Neutrophil (primary cell): ENCODE measurements at regions not wholly inside any gene's neighbourhood (a gene's known extent, or its start where the extent isn't known, plus 50 kb on each side); places are given as distances from the start of the nearest gene placed in this dataset.

Source experiments
- H3K27ac ChIP-seq: fragments of 200-600 bp; sonication (generic); 2 replicates; pipeline ENCODE4 v1.5.1; 2016; ENCODE audit warnings: mild to moderate bottlenecking, moderate library complexity
- H3K27me3 ChIP-seq: fragments of 200-600 bp; sonication (generic); 2 replicates; pipeline ENCODE4 v1.6.0; 2016; ENCODE audit warnings: mild to moderate bottlenecking
- H3K36me3 ChIP-seq: fragments of 200-600 bp; sonication (generic); 2 replicates; pipeline ENCODE4 v1.5.1; 2017
- H3K4me1 ChIP-seq, 2 experiments: fragments of 200-600 bp in 1 of 2; sonication (generic) in 1 of 2; 1 replicate in 1 of 2; 2 replicates in 1 of 2; pipeline versions ENCODE4 v1.5.1 to v1.6.1; 2013 to 2016; ENCODE audit warnings: low read depth in 1 of 2, low read length in 1 of 2, mild to moderate bottlenecking in 1 of 2, moderate library complexity in 1 of 2; ENCODE audit not compliant: control insufficient read depth in 1 of 2, insufficient read depth in 1 of 2
- H3K4me3 ChIP-seq, 2 experiments: fragments of 200-600 bp in 1 of 2; sonication (generic) in 1 of 2; 1 replicate in 1 of 2; 2 replicates in 1 of 2; pipeline ENCODE4 v1.5.1; 2013 to 2016; ENCODE audit warnings: low read depth in 1 of 2, low read length in 1 of 2, mild to moderate bottlenecking in 1 of 2, moderate library complexity in 1 of 2
- H3K9me3 ChIP-seq: fragments of 200-600 bp; sonication (generic); 2 replicates; pipeline ENCODE4 v1.5.1; 2016
- CTCF ChIP-seq: fragments of 200-600 bp; sonication (generic); IDR thresholded peaks from 2 replicates; pipeline ENCODE4 v1.5.1; 2016; ENCODE audit warnings: antibody characterized with exemption

- no peaks in the 10 kb centered on the region for H3K36me3 ChIP-seq
- TF ChIP-seq CTCF = no peak
- no peaks in the 10 kb centered on the region for H3K4me1 ChIP-seq
- H3K4me3 ChIP-seq = no peak overlapping the region
- no peaks in the 10 kb centered on the region for H3K27me3 ChIP-seq
- no peak overlapping the region for H3K27ac ChIP-seq
- no peaks in the 10 kb centered on the region for H3K9me3 ChIP-seq
These were observed 1668.2 kb downstream of the HACE1 start for GRCh38 chr6:103191391-103192093.

- no peaks in the 10 kb centered on the region for H3K4me1 ChIP-seq
These were observed 1674.9 kb downstream of the HACE1 start for GRCh38 chr6:103184776-103185175.

GRCh38 chr6:103183831-103184411, 1675.8 kb downstream of the HACE1 start:
- no peak overlapping the region for H3K27ac ChIP-seq
- no peak for TF ChIP-seq CTCF
- H3K36me3 ChIP-seq = no peaks in the 10 kb centered on the region
- no peaks in the 10 kb centered on the region for H3K27me3 ChIP-seq
- H3K9me3 ChIP-seq = no peaks in the 10 kb centered on the region
- no peak overlapping the region for H3K4me3 ChIP-seq
- no peaks in the 10 kb centered on the region for H3K4me1 ChIP-seq

More at GRCh38 chr6:103184776-103185175, 1674.9 kb downstream of the HACE1 start:
- Histone ChIP-seq H3K27ac (no peak overlapping the region), H3K4me3 (no peak overlapping the region), H3K36me3 (no peaks in the 10 kb centered on the region), H3K27me3 (no peaks in the 10 kb centered on the region), H3K9me3 (no peaks in the 10 kb centered on the region)
- no peak for TF ChIP-seq CTCF

- H3K4me1 ChIP-seq = no peaks in the 10 kb centered on the region
These were observed 1681.5 kb downstream of the HACE1 start for GRCh38 chr6:103178193-103178592.

GRCh38 chr6:103177791-103178190, 1681.9 kb downstream of the HACE1 start:
- Histone ChIP-seq H3K36me3 (no peaks in the 10 kb centered on the region), H3K27me3 (no peaks in the 10 kb centered on the region), H3K4me1 (no peaks in the 10 kb centered on the region), H3K9me3 (no peaks in the 10 kb centered on the region), H3K27ac (no peak overlapping the region), H3K4me3 (no peak overlapping the region)
- TF ChIP-seq CTCF = no peak

More at GRCh38 chr6:103178193-103178592, 1681.5 kb downstream of the HACE1 start:
- Histone ChIP-seq H3K9me3 (no peaks in the 10 kb centered on the region), H3K27ac (no peak overlapping the region), H3K27me3 (no peaks in the 10 kb centered on the region), H3K4me3 (no peak overlapping the region), H3K36me3 (no peaks in the 10 kb centered on the region)
- TF ChIP-seq CTCF = no peak
